B cell (primary cell): ENCODE measurements at regions not wholly inside any gene's neighbourhood (a gene's known extent, or its start where the extent isn't known, plus 50 kb on each side); places are given as distances from the start of the nearest gene placed in this dataset.

Source experiments
- CTCF ChIP-seq: fragments of 200-600 bp; IDR thresholded peaks from one replicate; pipeline ENCODE4 v1.8.0; 2022; ENCODE audit warnings: antibody characterized with exemption, mild to moderate bottlenecking
- EZH2 ChIP-seq: IDR thresholded peaks from 2 replicates; pipeline ENCODE4 v1.6.1; 2012; ENCODE audit warnings: borderline replicate concordance, low read depth, mild to moderate bottlenecking, moderate library complexity, low read length; ENCODE audit not compliant: insufficient read depth, poor library complexity, severe bottlenecking

GRCh38 chr7:124489082-124489819 is 276.3 kb downstream of the GPR37 start:
- TF ChIP-seq CTCF: no peak
- no peak for TF ChIP-seq EZH2
